ENCODE measurements at regions not wholly inside any gene's neighbourhood (a gene's known extent, or its start where the extent isn't known, plus 50 kb on each side); places are given as distances from the start of the nearest gene placed in this dataset.
"Not testable (repeated sequence)": the region's sequence is repeated elsewhere in the genome, so short reads cannot be mapped to it uniquely, and the experiment has no call there.

- TF ChIP-seq SIN3A (IDR thresholded peaks at IDR 0.05; ENCODE audit: borderline replicate concordance, insufficient read depth, low read depth, low read length) (no peak), TCF7L2 (IDR thresholded peaks at IDR 0.05; ENCODE audit: low read depth, low read length) (no peak), CTCF (IDR thresholded peaks at IDR 0.05) (no peak), POLR2AphosphoS5 (IDR thresholded peaks at IDR 0.05; ENCODE audit: low read depth, low read length) (no peak)
- no TSS peak for BruUV-seq (replicated peaks)
- in situ Hi-C loops (cut with HindIII; ENCODE audit: low pct_unique_long_range_greater_than_20kb, low sequenced_read_pairs) (no loop called here), intact Hi-C loops (cut with micrococcal nuclease; ENCODE audit: unreplicated experiment) (no loop called here)
- no peaks in the 10 kb centered on the region for H3K4me1 ChIP-seq (ENCODE audit: control insufficient read depth, insufficient read depth, low read length)
- POLR2A ChIA-PET, result no interaction called here
- no peak overlapping the region for H3K4me3 ChIP-seq (ENCODE audit: low read depth in 2 of 2, low read length in 2 of 2)
- CTCF ChIA-PET, result no interaction called here
- DNase-seq (ENCODE audit: low read depth, low spot score), result no peak
- no peaks in the 10 kb centered on the region for H3K36me3 ChIP-seq (ENCODE audit: control insufficient read depth, insufficient read depth, low read length)
- H3K9me3 ChIP-seq (ENCODE audit: control insufficient read depth, insufficient read depth, low read depth, low read length), result no peaks in the 10 kb centered on the region
- H3K27me3 ChIP-seq (ENCODE audit: control insufficient read depth, insufficient read depth, low read length), result no peaks in the 10 kb centered on the region
- no peak overlapping the region for H3K27ac ChIP-seq (ENCODE audit: low read length)
- ATAC-seq, result no peak
Observed at GRCh38 chr4:134089885-134090284, 111.7 kb downstream of the PABPC4L start.

- Histone ChIP-seq H3K9me3 (ENCODE audit: control insufficient read depth, insufficient read depth, low read depth, low read length) (no peaks in the 10 kb centered on the region), H3K27me3 (ENCODE audit: control insufficient read depth, insufficient read depth, low read length) (no peaks in the 10 kb centered on the region), H3K4me3 (ENCODE audit: low read depth in 2 of 2, low read length in 2 of 2) (no peak overlapping the region), H3K4me1 (ENCODE audit: control insufficient read depth, insufficient read depth, low read length) (no peaks in the 10 kb centered on the region), H3K36me3 (ENCODE audit: control insufficient read depth, insufficient read depth, low read length) (no peaks in the 10 kb centered on the region), H3K27ac (ENCODE audit: low read length) (no peak overlapping the region)
- no TSS peak for BruUV-seq (replicated peaks)
- DNase-seq (ENCODE audit: low read depth, low spot score), result no peak
- intact Hi-C loops (cut with micrococcal nuclease; ENCODE audit: unreplicated experiment), result no loop called here
- TF ChIP-seq POLR2AphosphoS5 (IDR thresholded peaks at IDR 0.05; ENCODE audit: low read depth, low read length) (no peak), CTCF (IDR thresholded peaks at IDR 0.05) (no peak), SIN3A (IDR thresholded peaks at IDR 0.05; ENCODE audit: borderline replicate concordance, insufficient read depth, low read depth, low read length) (no peak), TCF7L2 (IDR thresholded peaks at IDR 0.05; ENCODE audit: low read depth, low read length) (no peak), REST (IDR thresholded peaks at IDR 0.05; ENCODE audit: insufficient read depth in 1 of 2, low read depth in 2 of 2, low read length in 1 of 2) (no peak)
- no peak for ATAC-seq
- CTCF ChIA-PET, result no interaction called here
- in situ Hi-C loops (cut with HindIII; ENCODE audit: low pct_unique_long_range_greater_than_20kb, low sequenced_read_pairs), result no loop called here
- POLR2A ChIA-PET, result no interaction called here
Observed at GRCh38 chr4:134085496-134085895, 116.1 kb downstream of the PABPC4L start.

- ATAC-seq; DNase-seq (ENCODE audit: low read depth, low spot score); H3K36me3 ChIP-seq (ENCODE audit: control insufficient read depth, insufficient read depth, low read length); H3K27me3 ChIP-seq (ENCODE audit: control insufficient read depth, insufficient read depth, low read length); H3K9me3 ChIP-seq (ENCODE audit: control insufficient read depth, insufficient read depth, low read depth, low read length); H3K4me1 ChIP-seq (ENCODE audit: control insufficient read depth, insufficient read depth, low read length); POLR2A ChIA-PET; intact Hi-C loops (cut with micrococcal nuclease; ENCODE audit: unreplicated experiment); H3K27ac ChIP-seq (ENCODE audit: low read length); in situ Hi-C loops (cut with HindIII; ENCODE audit: low pct_unique_long_range_greater_than_20kb, low sequenced_read_pairs); H3K4me3 ChIP-seq (ENCODE audit: low read depth in 2 of 2, low read length in 2 of 2); BruUV-seq (replicated peaks): not testable (repeated sequence)
- CTCF ChIA-PET, result interaction anchor here (0.6 kb wide), 1 partner anchor 246 kb away, joined by 9 read pairs; no protein-coding TSS in a partner anchor
Observed at GRCh38 chr4:134079085-134079484, 122.5 kb downstream of the PABPC4L start.

All from Panc1 (cell line).